Hematopoietic multipotent progenitor cell (in vitro differentiated cells): ENCODE measurements at regions not wholly inside any gene's neighbourhood (a gene's known extent, or its start where the extent isn't known, plus 50 kb on each side); places are given as distances from the start of the nearest gene placed in this dataset.
A peak's percentile ranks its signal among the peaks of the same experiment; 100 is the strongest.

ENCODE experiments used
- DNase-seq, 3 donors: peaks; one replicate each; pipeline ENCODE4 v3.0.0-alpha.2; 2011 to 2015; ENCODE audit warnings: low read depth in 2 of 3, low spot score in 2 of 3

- DNase-seq, result no peak
Measured at GRCh38 chr4:67236788-67237187, 308.5 kb downstream of the CENPC start.

DNA sequence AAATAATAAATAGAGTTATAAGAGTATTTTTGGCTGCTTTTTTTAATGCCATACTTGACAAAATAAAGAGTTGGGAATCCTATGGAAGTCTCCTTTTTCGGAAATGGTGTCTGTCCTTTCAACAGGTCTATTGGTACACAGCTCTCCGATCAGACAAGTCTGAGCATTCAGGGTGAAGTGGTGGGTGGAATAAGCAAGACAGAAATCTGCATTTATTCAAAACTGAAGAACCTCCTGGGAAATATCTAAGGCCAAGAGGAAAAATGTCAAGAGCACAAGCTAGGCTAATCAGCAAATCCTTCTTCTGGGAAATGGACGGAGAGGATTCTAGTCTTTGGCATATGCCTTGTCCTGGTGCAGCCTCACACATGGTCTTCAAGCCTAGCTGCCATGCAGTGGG is 309.0 kb downstream of the CENPC start:
- no peak for DNase-seq

DNA sequence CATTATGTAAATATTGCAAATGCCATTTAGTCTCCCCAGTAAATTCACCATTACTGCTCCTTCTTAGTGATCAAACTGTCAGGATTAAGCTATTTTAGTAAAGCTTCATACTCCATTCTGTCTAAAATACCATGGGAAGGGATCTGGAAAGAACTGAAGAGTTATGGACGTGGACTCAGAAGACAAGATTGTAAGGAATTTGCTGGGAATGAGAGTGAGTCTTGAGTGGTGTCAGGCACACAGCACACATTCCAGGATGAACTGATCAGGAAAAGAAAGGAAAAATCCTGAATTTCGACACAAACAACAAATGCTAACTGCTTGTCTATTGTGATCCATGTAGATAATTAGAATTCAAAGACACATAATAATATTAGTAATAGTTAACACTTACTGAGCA is 311.0 kb downstream of the CENPC start:
- no peak for DNase-seq

GRCh38 chr4:67229148-67229547 is 316.2 kb downstream of the CENPC start:
- DNase-seq, result no peak

DNA sequence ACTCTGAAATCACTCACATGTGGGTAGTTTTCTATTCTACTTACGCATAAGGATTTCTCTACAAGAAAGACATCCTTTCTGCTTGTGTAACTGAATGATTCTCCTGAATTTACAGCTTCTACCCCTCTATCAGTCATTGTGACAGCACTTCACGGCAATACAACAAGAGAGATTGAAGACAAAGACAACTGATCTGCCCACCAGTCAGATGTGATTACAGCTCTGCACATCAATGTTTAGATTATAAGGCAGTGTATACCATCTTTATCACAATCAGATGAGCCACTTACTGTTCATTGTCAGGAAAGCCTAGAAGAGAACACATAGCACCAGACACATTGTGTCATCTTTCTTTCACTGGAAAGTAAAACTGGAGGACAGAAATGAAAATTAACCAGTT is 324.4 kb downstream of the CENPC start:
- no peak for DNase-seq

GRCh38 chr4:67218883-67219282 is 326.4 kb downstream of the CENPC start:
- no peak for DNase-seq

DNA sequence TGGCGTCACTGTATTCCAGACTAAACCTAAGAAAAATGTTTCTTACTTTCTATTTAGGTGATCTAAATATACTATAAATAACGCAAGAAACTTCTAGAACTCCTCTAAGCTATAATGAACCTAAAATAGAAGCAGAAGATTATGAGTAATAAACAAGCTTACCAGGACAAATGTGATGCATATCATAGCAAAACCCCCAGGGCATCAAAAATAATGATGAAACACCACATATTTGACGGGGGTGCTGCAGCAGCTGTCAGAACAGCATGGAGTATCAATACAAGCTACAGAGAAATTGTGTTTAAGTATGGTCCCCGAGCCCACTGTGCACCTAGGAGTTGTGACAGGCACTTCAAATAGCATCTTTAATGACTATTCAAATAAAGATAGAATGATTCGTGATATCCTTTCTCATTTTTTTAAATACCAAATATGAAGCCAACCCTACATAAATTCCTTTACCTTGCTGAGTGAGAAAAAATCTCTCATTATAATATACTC is 337.3 kb downstream of the CENPC start:
- DNase-seq, result no peak

GRCh38 chr4:67204441-67204840 is 340.9 kb downstream of the CENPC start:
- peak in 2 of 3 donors; percentile 13 to 64 for DNase-seq

GRCh38 chr4:67201334-67201733 is 344.0 kb downstream of the CENPC start:
- peak in 1 of 3 donors; percentile 6 for DNase-seq

DNA sequence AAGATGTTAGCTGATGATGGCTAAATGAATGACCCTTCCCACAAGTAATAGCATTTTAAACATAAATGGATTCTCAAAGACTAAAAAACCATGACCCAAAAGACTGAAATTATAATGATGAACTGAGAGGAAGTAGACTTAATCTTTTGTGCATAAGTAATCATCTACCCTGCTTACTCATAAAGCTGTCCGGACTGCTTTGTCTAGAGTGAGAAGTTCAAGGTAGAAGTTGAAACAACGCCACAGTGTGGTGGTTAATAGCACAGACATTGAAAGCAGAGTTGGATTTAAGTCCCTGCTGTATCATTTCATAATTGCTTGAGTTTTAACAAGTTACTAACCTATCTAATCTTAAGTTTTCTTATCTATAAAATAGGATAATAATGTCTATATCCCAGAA is 346.6 kb downstream of the CENPC start:
- peak in 2 of 3 donors; percentile 20 to 33 for DNase-seq

DNA sequence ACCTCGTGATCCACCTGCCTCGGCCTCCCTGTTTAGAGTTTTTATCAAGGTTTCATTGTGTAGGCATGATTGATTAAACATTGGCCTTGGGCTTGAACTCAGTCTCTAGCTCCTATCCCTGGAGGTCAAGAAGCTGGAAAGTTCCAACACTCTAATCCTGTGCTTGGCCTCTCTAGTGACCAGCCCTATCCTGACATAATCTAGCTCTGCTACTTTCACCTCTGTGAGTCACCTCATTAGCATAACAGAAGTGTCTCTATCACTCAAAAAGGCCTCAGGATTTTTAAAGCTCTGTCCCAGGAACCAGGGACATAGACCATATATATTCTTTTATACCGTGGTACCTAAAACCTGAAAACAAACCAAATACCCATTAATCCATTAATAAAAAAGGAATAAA is 377.5 kb downstream of the CENPC start:
- DNase-seq, result no peak

DNA sequence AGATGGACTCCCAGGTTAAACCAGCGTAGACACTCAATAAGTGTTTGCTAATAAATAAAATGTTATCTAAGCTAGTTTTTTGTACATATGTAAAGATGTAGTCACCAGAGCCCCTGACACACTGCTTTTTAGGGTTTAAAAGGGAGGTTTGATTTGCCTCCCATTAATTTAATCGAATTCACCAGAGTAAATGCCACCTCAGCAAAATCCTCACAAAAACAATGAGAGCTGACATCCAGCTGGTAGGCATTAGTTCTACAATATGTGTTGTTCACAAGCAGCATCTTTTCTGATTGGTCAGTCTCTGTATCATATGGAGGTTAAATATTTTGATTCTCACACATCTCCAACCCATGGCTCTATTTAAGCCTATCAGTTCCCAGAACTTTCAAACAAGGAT is 382.6 kb downstream of the CENPC start:
- DNase-seq, result no peak

DNA sequence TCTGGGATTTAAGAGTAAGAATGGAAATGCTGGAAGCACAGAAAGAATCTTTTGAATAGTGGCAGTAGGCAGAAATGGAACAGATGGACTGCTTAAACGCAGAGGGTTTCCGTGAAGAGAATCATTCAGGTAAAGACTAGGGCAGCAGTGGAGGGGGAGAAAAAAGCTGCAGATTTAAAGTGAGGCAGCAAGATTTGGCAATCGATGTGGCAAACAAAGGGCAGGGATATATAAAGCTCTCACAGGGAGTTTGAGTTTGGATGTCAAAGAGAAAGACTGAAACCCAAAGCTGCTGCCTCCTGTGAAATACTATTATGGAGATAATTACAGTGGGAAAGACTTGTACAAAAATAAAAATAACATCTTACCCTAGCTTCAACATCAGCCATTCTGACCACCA is 384.0 kb downstream of the CENPC start:
- DNase-seq, result no peak

DNA sequence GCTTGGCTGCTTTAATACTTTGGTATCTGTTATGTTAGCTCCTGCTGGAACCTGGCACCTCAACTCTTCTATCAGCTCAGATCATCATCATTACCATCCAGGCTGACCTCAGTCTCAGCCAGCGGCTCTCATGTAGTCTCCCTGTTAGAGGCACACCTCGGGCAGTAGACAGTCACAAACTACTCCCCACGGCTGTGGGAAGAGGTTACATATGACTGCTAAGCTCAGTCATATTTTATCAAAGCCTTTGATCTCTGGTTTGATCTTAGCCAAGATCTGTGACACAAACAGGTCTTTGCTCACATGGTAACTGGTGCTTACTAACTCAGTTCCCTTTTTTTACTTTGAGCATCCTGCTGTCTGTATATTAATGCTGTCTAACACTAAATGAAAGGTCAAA is 384.9 kb downstream of the CENPC start:
- peak in 2 of 3 donors; percentile 1 to 16 for DNase-seq

GRCh38 chr4:67158666-67159065 is 386.6 kb downstream of the CENPC start:
- no peak for DNase-seq

DNA sequence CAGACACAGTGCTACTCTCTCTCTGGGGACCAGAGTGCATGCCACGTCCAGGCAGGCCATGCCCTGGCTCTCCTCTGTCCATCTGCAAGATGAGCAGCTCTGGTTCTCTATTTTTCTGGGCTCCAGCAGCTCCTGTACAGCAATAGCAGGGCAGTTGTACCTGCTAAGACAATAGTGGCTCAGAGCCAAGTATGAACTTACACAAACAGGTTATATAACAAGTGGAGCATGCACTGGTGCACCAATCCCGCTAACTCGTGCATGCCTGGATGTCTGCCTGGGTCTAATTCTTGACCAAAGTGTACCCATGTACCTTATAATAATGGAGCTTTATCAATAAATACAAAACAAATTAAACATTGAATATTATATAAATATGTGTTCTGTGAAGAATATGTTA is 392.3 kb downstream of the CENPC start:
- no peak for DNase-seq

- DNase-seq, result no peak
Measured at GRCh38 chr4:67151376-67152343, 393.6 kb downstream of the CENPC start.

DNA sequence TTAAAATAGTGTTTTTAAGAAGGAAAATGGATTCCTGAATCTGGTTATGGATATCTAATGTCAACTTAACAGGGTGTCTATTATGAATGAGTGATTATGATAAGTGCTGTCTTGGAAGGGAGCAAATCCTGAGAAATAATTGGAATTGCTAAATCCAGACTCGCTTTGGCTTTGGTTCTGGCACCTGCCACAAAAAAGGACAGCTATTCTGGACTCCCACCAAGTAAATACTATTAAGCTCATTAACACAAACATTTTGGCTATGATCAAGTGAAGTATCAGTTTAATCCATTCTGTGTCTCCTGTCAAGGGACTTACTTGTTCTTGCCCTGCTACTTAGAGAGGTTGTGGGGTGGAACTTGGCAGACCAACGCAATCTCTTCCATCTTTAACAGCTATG is 403.7 kb downstream of the CENPC start:
- no peak for DNase-seq

DNA sequence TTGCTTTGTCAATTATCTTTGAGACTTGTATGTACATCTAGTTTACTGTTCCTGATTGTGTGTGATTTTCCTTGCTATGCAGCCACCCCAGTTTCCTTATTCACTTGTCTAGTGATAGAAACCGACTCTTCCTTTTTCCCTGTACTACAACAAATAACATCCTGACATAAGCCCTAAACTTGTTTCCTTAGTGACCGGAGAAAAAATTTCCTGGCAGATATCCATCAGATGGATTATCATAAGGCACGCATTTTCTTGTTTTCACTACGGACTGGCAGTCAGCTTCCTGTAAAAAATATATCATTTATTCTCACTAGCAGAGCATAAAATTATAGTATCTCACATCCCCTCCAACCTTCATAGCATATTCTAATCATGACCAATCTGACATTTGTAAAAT is 410.7 kb downstream of the CENPC start:
- no peak for DNase-seq

- DNase-seq, result no peak
Measured at GRCh38 chr4:67133162-67133561, 412.1 kb downstream of the CENPC start.

DNA sequence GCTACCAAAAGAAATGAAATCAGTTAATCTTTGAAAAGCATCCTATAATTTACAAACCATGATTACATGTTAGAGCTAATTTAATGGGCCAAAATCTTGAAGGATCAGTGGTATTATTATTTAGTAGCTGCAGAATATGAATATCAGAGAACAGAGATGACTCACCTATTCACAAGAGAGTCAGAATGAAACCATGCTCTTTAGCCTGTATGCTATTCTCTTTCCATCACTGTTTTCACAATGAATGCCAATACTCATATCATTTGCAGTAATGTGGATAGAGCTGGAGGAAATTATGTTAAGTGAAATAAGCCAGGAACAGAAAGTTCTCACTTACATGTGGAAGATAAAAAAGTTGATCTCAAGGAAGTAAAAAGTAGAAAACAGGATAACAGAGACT is 414.1 kb downstream of the CENPC start:
- DNase-seq, result no peak

DNA sequence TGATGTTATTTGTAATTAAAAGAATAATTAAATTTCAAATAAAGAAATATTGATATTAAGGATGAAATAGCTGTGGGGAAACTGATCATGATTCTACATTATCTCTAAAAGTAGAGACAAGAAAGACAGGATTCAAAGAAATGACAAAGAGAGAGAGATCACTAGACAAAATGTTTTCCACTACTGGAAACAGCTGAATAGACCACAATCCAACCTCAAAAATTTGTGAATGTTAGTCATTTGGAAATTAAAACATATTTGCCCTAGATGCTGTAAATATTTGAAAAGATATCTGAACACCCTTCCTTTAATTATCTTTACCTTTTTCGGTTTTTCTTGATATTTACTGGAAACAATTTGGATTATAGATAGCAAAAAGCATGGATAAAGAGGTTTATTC is 414.9 kb downstream of the CENPC start:
- DNase-seq, result no peak
